ENCODE measurements at regions not wholly inside any gene's neighbourhood (a gene's known extent, or its start where the extent isn't known, plus 50 kb on each side); places are given as distances from the start of the nearest gene placed in this dataset.

GRCh38 chr5:145050181-145050580 is 785.0 kb downstream of the PRELID2 start:
- TF ChIP-seq POLR2A (IDR thresholded peaks at IDR 0.05) (no peak), CTCF (IDR thresholded peaks at IDR 0.05) (no peak)

Data from esophagus squamous epithelium (tissue), 4 donors.